K562 (cell line): ENCODE measurements at regions not wholly inside any gene's neighbourhood (a gene's known extent, or its start where the extent isn't known, plus 50 kb on each side); places are given as distances from the start of the nearest gene placed in this dataset.

Experiments used
- C11orf30 ChIP-seq: fragments of 450-650 bp; IDR thresholded peaks from 2 replicates; pipeline ENCODE4 v1.6.1; 2016; ENCODE audit warnings: low read depth, mild to moderate bottlenecking
- CTCF ChIP-seq, 3 experiments: IDR thresholded peaks in 2 of 3; conservative IDR thresholded peaks in 1 of 3; 2 replicates each; pipeline ENCODE4 v1.5.1; 2011 to 2012; ENCODE audit warnings: low read length in 3 of 3, mild to moderate bottlenecking in 3 of 3, control low read depth in 2 of 3, improper control_type of control experiment in 1 of 3, inconsistent platforms in 1 of 3, low read depth in 1 of 3, mixed read lengths in 1 of 3, moderate library complexity in 1 of 3; ENCODE audit not compliant: insufficient read depth in 2 of 3
- E2F1 ChIP-seq: sonication (generic); formaldehyde crosslinking; IDR thresholded peaks from 2 replicates; pipeline ENCODE4 v1.8.1; 2023; ENCODE audit warnings: mild to moderate bottlenecking, missing genetic modification reagents, moderate library complexity
- EZH2 ChIP-seq: IDR thresholded peaks from 2 replicates; pipeline ENCODE4 v1.6.1; 2012; ENCODE audit warnings: low read depth, mild to moderate bottlenecking, inconsistent platforms, low read length, borderline replicate concordance
- PPARD ChIP-seq: fragments of 250-450 bp; sonication (Bioruptor Pico); IDR thresholded peaks from 2 replicates; pipeline ENCODE4 v1.8.0; 2022; ENCODE audit warnings: inconsistent platforms, mild to moderate bottlenecking, moderate library complexity
- PRPF4 ChIP-seq: fragments of 200-400 bp; formaldehyde crosslinking; IDR thresholded peaks from one replicate; pipeline ENCODE4 v1.6.1; 2017; ENCODE audit warnings: low read length, low read depth, mild to moderate bottlenecking; ENCODE audit not compliant: insufficient read depth, poor library complexity, severe bottlenecking
- REST ChIP-seq, 2 experiments: fragments of 450-650 bp; formaldehyde crosslinking in 1 of 2; IDR thresholded peaks; 2 replicates each; pipeline versions ENCODE4 v1.4.0 to v1.6.1; 2014 to 2020; ENCODE audit warnings: mild to moderate bottlenecking in 2 of 2, borderline replicate concordance in 1 of 2, low read depth in 1 of 2
- TEAD2 ChIP-seq: fragments of 450-650 bp; IDR thresholded peaks from 2 replicates; pipeline ENCODE4 v1.6.1; 2016; ENCODE audit warnings: missing genetic modification characterization, control low read depth, missing compliant biosample characterization
- ZBTB11 ChIP-seq, 3 experiments: fragments of 200-800 bp in 1 of 3; fragments of 250-450 bp in 1 of 3; fragments of 450-650 bp in 1 of 3; sonication (Bioruptor Pico) in 1 of 3; sonication (Bioruptor generic) in 1 of 3; formaldehyde crosslinking in 1 of 3; IDR thresholded peaks; 2 replicates each; pipeline versions ENCODE4 v1.6.1 to v1.8.0; 2016 to 2022; ENCODE audit warnings: mild to moderate bottlenecking in 2 of 3, missing genetic modification characterization in 2 of 3, missing compliant biosample characterization in 1 of 3, moderate library complexity in 1 of 3
- ZBTB8A ChIP-seq: fragments of 450-650 bp; IDR thresholded peaks from 2 replicates; pipeline ENCODE4 v1.6.1; 2018; ENCODE audit warnings: mild to moderate bottlenecking, moderate library complexity; ENCODE audit not compliant: partially characterized antibody
- ZNF146 ChIP-seq: IDR thresholded peaks from one replicate; pipeline ENCODE4 v1.6.1; 2018; ENCODE audit warnings: missing compliant biosample characterization; ENCODE audit not compliant: unreplicated experiment
- ZNF311 ChIP-seq: fragments of 250-450 bp; sonication (Bioruptor Pico); IDR thresholded peaks from 2 replicates; pipeline ENCODE4 v1.4.0; 2020; ENCODE audit warnings: mild to moderate bottlenecking, moderate library complexity

GRCh38 chr17:68701046-68701445 is 99.9 kb upstream of the FAM20A start:
- TF ChIP-seq C11orf30 = no peak
- no peak for TF ChIP-seq ZNF311
- TF ChIP-seq ZBTB8A = no peak
- TF ChIP-seq CTCF (IDR thresholded peaks at IDR 0.05 in 2 of 3, conservative IDR thresholded peaks at IDR 0.05 in 1 of 3; ENCODE audit: insufficient read depth in 2 of 3, low read depth in 1 of 3, low read length in 3 of 3) = no peak
- no peak for TF ChIP-seq EZH2
- TF ChIP-seq E2F1 (CRISPR knock-in tag) = no peak
- no peak for TF ChIP-seq REST (IDR thresholded peaks at IDR 0.05; ENCODE audit: borderline replicate concordance)
- no peak for TF ChIP-seq REST (CRISPR knock-in tag; IDR thresholded peaks at IDR 0.05; ENCODE audit: low read depth)
- no peak for TF ChIP-seq PPARD
- no peak for TF ChIP-seq ZBTB11 (CRISPR knock-in tag; IDR thresholded peaks at IDR 0.05)
- TF ChIP-seq ZNF146 = no peak
- TF ChIP-seq PRPF4 = no peak
- no peak for TF ChIP-seq TEAD2 (tag)
